Progenitor cell of endocrine pancreas (in vitro differentiated cells): ENCODE measurements at regions not wholly inside any gene's neighbourhood (a gene's known extent, or its start where the extent isn't known, plus 50 kb on each side); places are given as distances from the start of the nearest gene placed in this dataset.

Experiments
- DNase-seq: peaks from one replicate; pipeline ENCODE4 v3.0.0; 2021; ENCODE audit warnings: low spot score; ENCODE audit not compliant: unreplicated experiment
- H3K27ac Mint-ChIP-seq: 2 replicates; pipeline ENCODE4 v1.8.0; 2021; ENCODE audit warnings: mild to moderate bottlenecking, moderate library complexity, mixed read lengths
- H3K27me3 Mint-ChIP-seq: 2 replicates; pipeline ENCODE4 v1.8.0; 2021; ENCODE audit warnings: mixed read lengths
- H3K36me3 Mint-ChIP-seq: 2 replicates; pipeline ENCODE4 v1.8.0; 2022; ENCODE audit warnings: mixed read lengths; ENCODE audit not compliant: insufficient read depth
- H3K4me1 Mint-ChIP-seq: 2 replicates; pipeline ENCODE4 v1.8.0; 2021; ENCODE audit warnings: low read depth, mixed read lengths
- H3K4me3 Mint-ChIP-seq: 2 replicates; pipeline ENCODE4 v1.8.0; 2021; ENCODE audit warnings: low read depth, mild to moderate bottlenecking, moderate library complexity, mixed read lengths
- H3K9me3 Mint-ChIP-seq: 2 replicates; pipeline ENCODE4 v1.8.0; 2021; ENCODE audit warnings: low read depth, mixed read lengths
- CTCF ChIP-seq: fragments of 200-600 bp; sonication (generic); IDR thresholded peaks from one replicate; pipeline ENCODE4 v1.5.0; 2021; ENCODE audit warnings: antibody characterized with exemption, mild to moderate bottlenecking; ENCODE audit not compliant: unreplicated experiment

DNA sequence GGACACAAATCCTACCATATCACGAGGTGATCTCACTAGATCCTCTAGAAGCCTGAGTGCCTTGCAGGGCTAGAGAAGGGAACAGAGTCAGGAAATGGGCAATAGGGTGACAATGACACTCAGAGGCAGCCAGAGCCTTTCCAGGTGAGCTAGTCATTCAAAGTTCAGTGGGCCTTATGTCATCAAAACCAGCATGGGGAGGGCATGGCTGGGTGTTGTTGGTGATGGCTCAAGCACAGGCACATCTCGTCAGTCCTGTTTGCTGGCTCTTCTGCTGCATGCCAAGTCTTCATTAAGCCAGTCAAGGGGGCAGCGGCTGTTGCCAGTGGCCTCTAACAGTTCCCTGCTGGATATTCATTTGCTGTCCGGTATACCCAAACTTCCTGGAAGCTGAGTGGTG is 99.6 kb upstream of the USP24 start:
- no peaks in the 10 kb centered on the region for H3K9me3 Mint-ChIP-seq
- H3K4me3 Mint-ChIP-seq: no peak overlapping the region
- TF ChIP-seq CTCF: no peak
- no peaks in the 10 kb centered on the region for H3K4me1 Mint-ChIP-seq
- H3K36me3 Mint-ChIP-seq: no peaks in the 10 kb centered on the region
- DNase-seq: no peak
- H3K27ac Mint-ChIP-seq: no peak overlapping the region
- H3K27me3 Mint-ChIP-seq: peaks cover 12% of the 10 kb centered on the region

DNA sequence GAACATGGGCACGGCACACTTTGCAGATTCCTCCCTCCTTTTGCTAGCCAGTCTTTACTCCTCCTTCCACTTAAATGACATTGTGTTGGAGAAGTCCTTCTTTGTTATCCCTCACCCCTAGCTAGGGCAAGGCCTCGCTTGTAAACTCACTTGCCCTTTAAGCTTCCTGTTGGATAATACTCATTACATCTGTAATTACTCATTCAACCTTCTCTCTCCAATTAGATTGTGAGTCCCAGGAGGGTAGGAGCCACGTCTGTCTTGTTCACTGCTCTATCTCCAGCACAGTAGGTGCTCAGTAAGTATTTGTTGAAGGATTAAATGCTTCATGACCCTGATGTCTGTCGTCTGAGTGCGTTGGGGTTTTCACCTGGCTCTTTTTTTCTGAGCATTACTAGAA is 98.7 kb upstream of the USP24 start:
- Mint-ChIP-seq H3K4me3 (no peak overlapping the region), H3K9me3 (no peaks in the 10 kb centered on the region), H3K36me3 (no peaks in the 10 kb centered on the region), H3K27ac (no peak overlapping the region), H3K4me1 (no peaks in the 10 kb centered on the region), H3K27me3 (peaks cover 6% of the 10 kb centered on the region)
- no peak for TF ChIP-seq CTCF
- DNase-seq: no peak

DNA sequence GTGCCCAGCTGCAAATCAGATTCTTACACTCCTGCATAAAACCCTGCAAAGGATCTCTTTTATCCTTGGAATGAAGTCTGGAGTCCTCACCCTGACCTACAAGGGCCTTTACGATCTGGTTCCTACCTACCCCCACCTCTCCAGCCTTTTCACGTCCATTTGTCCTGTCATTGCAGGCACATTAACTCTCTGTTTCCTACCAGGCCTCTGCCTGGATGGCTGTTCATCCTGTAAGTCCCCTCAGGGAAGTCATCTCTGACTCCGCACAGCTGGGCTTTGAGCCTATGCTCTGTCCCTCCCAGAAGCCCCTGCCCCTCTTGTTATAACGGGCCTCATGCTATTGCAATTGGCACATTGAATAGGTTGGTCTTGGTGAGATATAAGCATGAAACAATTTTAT is 96.8 kb upstream of the USP24 start:
- H3K27ac Mint-ChIP-seq: no peak overlapping the region
- no peak for TF ChIP-seq CTCF
- H3K27me3 Mint-ChIP-seq: peaks cover 5% of the 10 kb centered on the region
- no peak overlapping the region for H3K4me3 Mint-ChIP-seq
- H3K36me3 Mint-ChIP-seq: no peaks in the 10 kb centered on the region
- H3K4me1 Mint-ChIP-seq: no peaks in the 10 kb centered on the region
- DNase-seq: no peak
- H3K9me3 Mint-ChIP-seq: no peaks in the 10 kb centered on the region

GRCh38 chr1:55311057-55311641 is 96.0 kb upstream of the USP24 start:
- H3K27ac Mint-ChIP-seq: no peak overlapping the region
- TF ChIP-seq CTCF: no peak
- H3K4me3 Mint-ChIP-seq: no peak overlapping the region
- H3K36me3 Mint-ChIP-seq: no peaks in the 10 kb centered on the region
- H3K27me3 Mint-ChIP-seq: peaks cover 7% of the 10 kb centered on the region
- no peaks in the 10 kb centered on the region for H3K9me3 Mint-ChIP-seq
- H3K4me1 Mint-ChIP-seq: no peaks in the 10 kb centered on the region
- DNase-seq: no peak

DNA sequence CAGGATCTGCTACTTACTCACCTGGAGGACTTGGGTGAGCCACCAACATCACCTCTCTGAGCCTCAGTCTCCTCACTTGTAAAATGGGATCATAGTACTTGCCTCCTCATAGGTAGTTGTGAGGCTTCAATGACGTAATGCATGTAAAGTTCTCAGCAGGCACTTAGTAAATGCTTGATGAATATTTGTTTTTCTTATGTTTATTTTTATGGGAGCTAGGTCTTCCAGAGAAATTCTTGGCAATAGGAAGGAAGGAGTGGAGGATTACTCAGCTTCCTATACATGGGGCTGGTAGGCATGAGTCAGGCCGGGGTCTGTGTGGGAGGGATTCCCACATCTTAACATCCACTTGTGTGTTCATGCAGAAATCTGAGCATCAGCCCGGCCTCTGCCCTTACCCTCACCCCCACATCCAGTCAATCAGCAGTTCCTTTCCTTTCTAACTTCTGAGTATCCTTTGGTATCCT is 95.4 kb upstream of the USP24 start:
- H3K36me3 Mint-ChIP-seq: no peaks in the 10 kb centered on the region
- H3K27ac Mint-ChIP-seq: no peak overlapping the region
- H3K4me1 Mint-ChIP-seq: no peaks in the 10 kb centered on the region
- H3K27me3 Mint-ChIP-seq: peaks cover 9% of the 10 kb centered on the region
- H3K4me3 Mint-ChIP-seq: no peak overlapping the region
- H3K9me3 Mint-ChIP-seq: no peaks in the 10 kb centered on the region
- DNase-seq: no peak
- no peak for TF ChIP-seq CTCF
